ENCODE measurements at regions not wholly inside any gene's neighbourhood (a gene's known extent, or its start where the extent isn't known, plus 50 kb on each side); places are given as distances from the start of the nearest gene placed in this dataset.

GRCh38 chr3:176395240-176395639, 802.0 kb downstream of the TBL1XR1 start:
- no peak for TF ChIP-seq EZH2 (IDR thresholded peaks at IDR 0.05; ENCODE audit: insufficient read depth, poor library complexity, severe bottlenecking)
- no peak for TF ChIP-seq EZH2phosphoT487 (IDR thresholded peaks at IDR 0.05; ENCODE audit: insufficient read depth, low read depth)
